DND-41 (cell line): ENCODE measurements at regions not wholly inside any gene's neighbourhood (a gene's known extent, or its start where the extent isn't known, plus 50 kb on each side); places are given as distances from the start of the nearest gene placed in this dataset.

Experiments used
- CTCF ChIP-seq: IDR thresholded peaks from 2 replicates; pipeline ENCODE4 v1.5.1; 2012; ENCODE audit warnings: borderline replicate concordance, low read length, moderate library complexity, mild to moderate bottlenecking; ENCODE audit not compliant: poor library complexity, severe bottlenecking; ENCODE audit errors: extremely low read depth
- EZH2 ChIP-seq: IDR thresholded peaks from 3 replicates; pipeline ENCODE4 v1.6.1; 2012; ENCODE audit warnings: borderline replicate concordance, low read depth, mild to moderate bottlenecking, moderate library complexity, low read length, inconsistent platforms; ENCODE audit not compliant: severe bottlenecking

GRCh38 chr7:70913924-70914323 is 218.0 kb upstream of the GALNT17 start:
- TF ChIP-seq CTCF (no peak), EZH2 (no peak)
